ENCODE measurements at regions not wholly inside any gene's neighbourhood (a gene's known extent, or its start where the extent isn't known, plus 50 kb on each side); places are given as distances from the start of the nearest gene placed in this dataset.

DNA sequence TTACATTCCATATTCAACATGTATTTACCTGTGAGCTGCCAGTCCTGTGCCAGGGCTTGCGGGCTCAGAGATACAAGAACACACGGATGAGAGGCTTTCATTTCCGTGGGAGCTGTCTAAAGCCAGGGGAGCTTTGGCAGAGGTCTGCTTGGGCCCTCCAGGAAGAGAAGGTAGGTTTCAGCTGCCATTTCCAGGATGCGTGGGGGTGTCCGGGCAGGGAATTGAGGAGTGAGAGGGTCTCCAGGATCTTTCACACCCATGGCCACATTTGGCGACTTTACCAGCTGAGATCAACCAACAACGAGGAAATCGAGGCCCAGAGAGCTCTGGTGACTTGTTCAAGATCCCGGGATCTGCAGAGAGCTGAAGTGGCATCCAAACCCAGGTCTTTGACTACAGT lies 119.6 kb downstream of the BUD13 start:
- TF ChIP-seq POLR2A (IDR thresholded peaks at IDR 0.05) (no peak), POLR2AphosphoS5 (IDR thresholded peaks at IDR 0.05) (no peak)
- TF ChIP-seq, protein P1, sequence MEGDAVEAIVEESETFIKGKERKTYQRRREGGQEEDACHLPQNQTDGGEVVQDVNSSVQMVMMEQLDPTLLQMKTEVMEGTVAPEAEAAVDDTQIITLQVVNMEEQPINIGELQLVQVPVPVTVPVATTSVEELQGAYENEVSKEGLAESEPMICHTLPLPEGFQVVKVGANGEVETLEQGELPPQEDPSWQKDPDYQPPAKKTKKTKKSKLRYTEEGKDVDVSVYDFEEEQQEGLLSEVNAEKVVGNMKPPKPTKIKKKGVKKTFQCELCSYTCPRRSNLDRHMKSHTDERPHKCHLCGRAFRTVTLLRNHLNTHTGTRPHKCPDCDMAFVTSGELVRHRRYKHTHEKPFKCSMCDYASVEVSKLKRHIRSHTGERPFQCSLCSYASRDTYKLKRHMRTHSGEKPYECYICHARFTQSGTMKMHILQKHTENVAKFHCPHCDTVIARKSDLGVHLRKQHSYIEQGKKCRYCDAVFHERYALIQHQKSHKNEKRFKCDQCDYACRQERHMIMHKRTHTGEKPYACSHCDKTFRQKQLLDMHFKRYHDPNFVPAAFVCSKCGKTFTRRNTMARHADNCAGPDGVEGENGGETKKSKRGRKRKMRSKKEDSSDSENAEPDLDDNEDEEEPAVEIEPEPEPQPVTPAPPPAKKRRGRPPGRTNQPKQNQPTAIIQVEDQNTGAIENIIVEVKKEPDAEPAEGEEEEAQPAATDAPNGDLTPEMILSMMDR (IDR thresholded peaks at IDR 0.05): no peak
- H3K27me3 ChIP-seq (replicated peaks; ENCODE audit: insufficient read depth): no peaks in the 10 kb centered on the region
- H3K4me1 ChIP-seq (replicated peaks): no peaks in the 10 kb centered on the region
- no peak overlapping the region for H3K27ac ChIP-seq
- WGBS: 68% methylated on average over 9 of the region's 9 CpGs
- no peak overlapping the region for H3K4me3 ChIP-seq
- no peaks in the 10 kb centered on the region for H3K9me3 ChIP-seq
- no peaks in the 10 kb centered on the region for H3K36me3 ChIP-seq
- no peak for DNase-seq (ENCODE audit: low spot score)
- intact Hi-C loops (cut with DNase I): no loop called here

- WGBS: 76% methylated on average over 6 of the region's 6 CpGs
Measured at GRCh38 chr11:116651737-116652237, 121.0 kb downstream of the BUD13 start.

DNA sequence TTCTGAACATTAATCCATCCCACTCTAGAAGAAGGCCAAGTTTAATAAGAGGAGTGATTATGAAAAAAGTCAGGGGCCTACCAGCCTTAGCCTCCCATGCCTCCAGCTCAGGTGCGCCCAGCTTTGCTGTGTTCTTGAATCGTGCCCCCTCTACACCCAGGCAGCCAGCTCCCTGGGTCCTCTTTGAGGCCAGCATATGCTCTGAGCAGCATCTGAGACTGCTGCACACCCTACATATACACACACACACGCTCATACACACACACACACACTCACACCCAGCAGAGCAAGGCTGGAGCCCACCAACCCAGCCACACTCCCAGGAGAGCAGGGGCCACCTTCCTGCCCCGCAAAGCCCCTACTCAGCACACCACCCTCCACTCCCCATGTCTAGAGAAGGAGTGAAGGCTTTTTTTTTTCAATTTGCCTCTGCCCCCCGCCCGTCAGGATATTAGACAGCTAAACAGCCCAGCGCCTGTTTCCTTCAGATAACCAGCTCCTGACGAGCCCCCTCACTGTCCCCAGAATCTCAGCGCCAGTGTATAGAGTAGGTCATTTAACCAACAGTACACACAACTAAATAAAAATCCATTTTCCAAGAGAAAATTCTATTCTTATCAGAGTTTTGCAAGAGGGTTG lies 121.6 kb downstream of the BUD13 start:
- no peak for DNase-seq (ENCODE audit: low spot score)
- 84% methylated on average over 9 of the region's 9 CpGs for WGBS
- H3K36me3 ChIP-seq: no peaks in the 10 kb centered on the region

More at GRCh38 chr11:116651737-116652237, 121.0 kb downstream of the BUD13 start:
- intact Hi-C loops (cut with DNase I): no loop called here
- DNase-seq (ENCODE audit: low spot score): no peak
- no peaks in the 10 kb centered on the region for H3K4me1 ChIP-seq (replicated peaks)
- TF ChIP-seq POLR2AphosphoS5 (IDR thresholded peaks at IDR 0.05): no peak
- TF ChIP-seq POLR2A (IDR thresholded peaks at IDR 0.05): no peak
- TF ChIP-seq, protein P1 (IDR thresholded peaks at IDR 0.05): no peak
- no peaks in the 10 kb centered on the region for H3K27me3 ChIP-seq (replicated peaks; ENCODE audit: insufficient read depth)
- H3K4me3 ChIP-seq: no peak overlapping the region
- H3K36me3 ChIP-seq: no peaks in the 10 kb centered on the region
- no peak overlapping the region for H3K27ac ChIP-seq
- H3K9me3 ChIP-seq: no peaks in the 10 kb centered on the region

DNA sequence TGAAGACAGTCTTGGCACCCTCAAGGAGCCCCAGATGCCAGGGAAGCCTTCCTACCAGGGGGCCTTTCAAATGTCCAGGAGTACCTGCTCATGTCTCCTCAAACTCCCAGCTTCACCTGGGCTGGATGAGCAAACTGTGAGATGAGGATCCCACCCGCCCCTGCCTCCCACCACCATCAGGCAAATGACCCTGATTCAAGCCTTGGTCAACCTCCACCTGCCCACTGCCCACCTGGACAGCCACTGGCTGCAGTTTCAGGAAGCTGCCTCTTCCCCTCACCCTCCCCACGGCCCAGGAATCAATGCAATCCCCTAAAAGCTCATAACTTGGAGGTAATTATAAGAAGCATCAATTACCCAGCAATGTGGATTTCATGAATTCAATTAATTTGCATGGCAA lies 122.7 kb downstream of the BUD13 start:
- intact Hi-C loops (cut with DNase I): no loop called here
- Histone ChIP-seq H3K9me3 (no peaks in the 10 kb centered on the region), H3K4me3 (no peak overlapping the region), H3K4me1 (replicated peaks) (no peaks in the 10 kb centered on the region), H3K36me3 (no peaks in the 10 kb centered on the region), H3K27ac (no peak overlapping the region), H3K27me3 (replicated peaks; ENCODE audit: insufficient read depth) (no peaks in the 10 kb centered on the region)
- TF ChIP-seq POLR2A (IDR thresholded peaks at IDR 0.05): no peak
- no peak for TF ChIP-seq POLR2AphosphoS5 (IDR thresholded peaks at IDR 0.05)
- TF ChIP-seq, protein P1 (IDR thresholded peaks at IDR 0.05): no peak
- WGBS: 83% methylated on average over 2 of the region's 2 CpGs
- no peak for DNase-seq (ENCODE audit: low spot score)

More for the DNA sequence above, 121.6 kb downstream of the BUD13 start:
- intact Hi-C loops (cut with DNase I): no loop called here
- no peaks in the 10 kb centered on the region for H3K9me3 ChIP-seq
- H3K4me3 ChIP-seq: no peak overlapping the region
- no peak for TF ChIP-seq POLR2A (IDR thresholded peaks at IDR 0.05)
- no peaks in the 10 kb centered on the region for H3K27me3 ChIP-seq (replicated peaks; ENCODE audit: insufficient read depth)
- H3K4me1 ChIP-seq (replicated peaks): no peaks in the 10 kb centered on the region
- no peak overlapping the region for H3K27ac ChIP-seq

DNA sequence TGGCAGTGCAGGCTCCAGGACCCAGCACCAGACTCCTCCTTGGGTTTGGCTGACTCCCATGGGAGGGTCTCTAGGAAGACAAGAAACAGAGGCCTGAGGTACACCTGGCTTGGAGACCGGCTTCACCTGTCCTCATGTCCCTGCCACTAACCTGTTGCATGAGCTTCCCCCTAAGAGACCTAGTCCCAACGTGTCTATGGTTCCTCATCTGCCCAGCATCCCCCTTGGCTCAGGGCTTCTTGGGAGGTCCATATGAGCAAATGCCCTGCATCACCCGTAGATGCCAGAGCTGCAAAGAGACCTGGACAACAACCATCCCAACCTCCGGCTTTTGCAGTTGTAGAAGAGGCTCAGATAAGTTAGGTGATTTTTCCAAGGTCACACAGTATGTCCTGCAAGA lies 123.5 kb downstream of the BUD13 start:
- Histone ChIP-seq H3K27me3 (replicated peaks; ENCODE audit: insufficient read depth) (no peaks in the 10 kb centered on the region), H3K4me3 (no peak overlapping the region), H3K27ac (no peak overlapping the region), H3K4me1 (replicated peaks) (no peaks in the 10 kb centered on the region), H3K36me3 (no peaks in the 10 kb centered on the region), H3K9me3 (no peaks in the 10 kb centered on the region)
- TF ChIP-seq, protein P1 (IDR thresholded peaks at IDR 0.05): no peak
- TF ChIP-seq POLR2AphosphoS5 (IDR thresholded peaks at IDR 0.05) (no peak), POLR2A (IDR thresholded peaks at IDR 0.05) (no peak)
- 82% methylated on average over 4 of the region's 4 CpGs for WGBS
- no peak for DNase-seq (ENCODE audit: low spot score)
- intact Hi-C loops (cut with DNase I): no loop called here

All from prostate gland (tissue), 2 donors.